GM18517 (cell line): ENCODE measurements at regions not wholly inside any gene's neighbourhood (a gene's known extent, or its start where the extent isn't known, plus 50 kb on each side); places are given as distances from the start of the nearest gene placed in this dataset.

ENCODE experiments used
- ATAC-seq: cut with Tn5 transposase; IDR thresholded peaks from one replicate; pipeline ENCODE4 v1.9.1; 2021; ENCODE audit warnings: mild to moderate bottlenecking, moderate library complexity; ENCODE audit not compliant: unreplicated experiment

DNA sequence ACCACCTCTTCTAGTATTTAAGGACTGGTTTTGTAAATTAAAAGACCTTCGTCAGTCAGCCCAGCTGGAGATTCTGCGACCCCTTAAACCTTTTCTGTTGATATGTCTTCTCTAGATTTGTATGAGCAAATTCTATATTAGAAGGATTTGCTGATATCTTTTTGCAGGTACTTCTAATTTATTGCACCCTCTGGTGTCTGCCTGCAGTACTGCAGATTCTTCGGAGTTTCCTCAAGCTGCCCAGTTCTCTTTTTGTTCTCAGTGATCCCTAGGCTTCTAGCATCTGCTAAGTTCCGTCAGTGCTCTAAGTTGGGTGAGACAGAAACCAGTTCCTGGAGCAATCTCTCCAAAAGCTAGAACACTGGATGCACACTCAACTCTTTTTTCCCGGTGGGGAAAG lies 545.2 kb downstream of the C4orf33 start:
- peak; percentile 85 for ATAC-seq

GRCh38 chr4:129645461-129645860 lies 549.5 kb downstream of the C4orf33 start:
- ATAC-seq: no peak

GRCh38 chr4:129668092-129668491 lies 572.1 kb downstream of the C4orf33 start:
- no peak for ATAC-seq

- no peak for ATAC-seq
These were observed 577.0 kb downstream of the C4orf33 start for GRCh38 chr4:129672941-129673340.

GRCh38 chr4:129675036-129675435 lies 579.1 kb downstream of the C4orf33 start:
- ATAC-seq: no peak

DNA sequence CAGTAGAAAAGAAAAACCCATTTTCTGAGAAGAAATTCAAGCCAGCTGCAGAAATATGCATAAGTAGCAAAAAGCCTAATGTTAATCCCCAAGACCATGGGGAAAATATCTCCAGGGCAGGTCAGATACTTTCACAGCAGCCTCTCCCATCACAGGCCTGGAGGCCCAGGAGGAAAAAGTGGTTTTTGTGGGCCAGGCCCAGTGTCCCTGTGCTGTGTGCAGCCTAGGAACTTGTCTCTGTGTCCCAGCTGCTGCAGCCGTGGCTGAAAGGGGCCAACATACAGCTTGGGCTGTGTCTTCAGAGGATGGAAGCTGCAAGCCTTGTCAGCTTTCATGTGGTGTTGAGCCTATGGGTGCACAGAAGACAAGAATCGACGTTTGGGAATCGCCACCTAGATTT lies 581.0 kb downstream of the C4orf33 start:
- ATAC-seq: no peak

DNA sequence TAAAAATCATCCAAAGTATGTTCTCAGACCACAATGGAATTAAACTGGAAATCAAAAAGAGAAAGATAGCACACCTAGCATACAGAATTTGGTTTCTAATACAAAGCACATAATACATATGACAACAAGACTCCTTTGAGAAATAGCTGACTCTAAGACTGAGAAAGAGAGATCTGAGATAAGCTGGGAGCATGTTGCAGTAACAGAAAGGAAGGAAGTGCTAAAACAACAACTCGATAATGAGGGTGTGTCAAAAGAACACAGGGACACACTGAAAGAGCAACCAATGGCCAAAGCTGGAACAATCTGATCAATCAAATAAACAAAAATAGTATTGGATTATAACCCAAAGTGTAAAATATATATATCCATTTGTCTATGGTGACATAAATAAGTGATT lies 586.6 kb downstream of the C4orf33 start:
- no peak for ATAC-seq

DNA sequence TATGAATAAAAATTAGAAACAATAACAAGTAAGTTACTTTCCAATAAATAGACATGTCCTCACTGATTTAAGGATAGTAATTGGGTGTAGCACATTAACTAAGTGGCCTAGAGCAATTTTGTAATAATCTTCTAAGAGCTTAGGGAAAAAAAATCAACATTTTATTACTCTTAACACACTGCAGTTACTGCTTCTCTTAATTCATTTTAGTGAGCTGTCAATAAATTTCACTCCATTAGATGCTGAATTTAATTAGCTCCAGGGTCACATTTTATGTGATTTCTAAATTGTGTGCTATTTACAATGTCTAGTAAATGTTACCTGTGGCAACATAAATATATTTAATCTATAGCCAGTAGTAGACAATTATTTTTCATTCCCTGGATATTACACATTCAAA lies 612.0 kb downstream of the C4orf33 start:
- ATAC-seq: no peak

DNA sequence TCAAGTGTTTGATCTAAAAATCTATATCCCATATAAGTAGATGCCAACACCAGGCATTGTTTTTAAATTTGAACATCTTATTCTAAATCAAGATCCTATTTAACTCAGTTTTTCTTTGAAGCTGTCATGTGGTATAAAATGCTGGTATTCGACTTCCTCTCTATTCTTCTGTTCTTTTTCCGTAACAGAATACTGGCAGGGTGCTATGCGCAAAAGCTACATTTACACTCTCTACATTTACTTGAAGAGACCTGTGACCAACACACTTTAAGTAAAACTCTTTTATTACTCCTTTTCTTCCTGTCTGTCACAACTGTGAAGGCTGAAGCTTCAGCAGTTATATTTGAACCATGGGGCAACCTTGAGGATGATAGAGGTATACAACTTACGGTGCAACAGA lies 612.8 kb downstream of the C4orf33 start:
- ATAC-seq: no peak

DNA sequence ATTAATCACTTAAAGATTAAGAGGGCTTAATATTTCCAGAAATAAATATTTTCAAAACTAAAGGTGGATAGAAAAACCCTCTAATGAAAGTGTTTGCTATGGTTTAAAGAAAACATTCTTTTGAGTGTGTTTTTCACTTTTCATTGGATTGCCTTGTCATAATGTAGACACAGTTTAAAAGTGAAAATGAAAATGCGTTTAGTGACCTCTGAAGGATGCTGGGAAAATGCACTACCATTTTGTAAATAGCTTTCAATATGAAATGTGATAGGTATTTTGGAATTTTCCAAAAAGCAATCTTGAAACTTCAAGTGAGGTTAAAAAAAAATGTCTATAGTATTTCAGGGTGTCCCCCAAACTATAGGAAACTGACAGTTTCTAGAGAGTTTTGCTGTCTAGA lies 642.2 kb downstream of the C4orf33 start:
- no peak for ATAC-seq

DNA sequence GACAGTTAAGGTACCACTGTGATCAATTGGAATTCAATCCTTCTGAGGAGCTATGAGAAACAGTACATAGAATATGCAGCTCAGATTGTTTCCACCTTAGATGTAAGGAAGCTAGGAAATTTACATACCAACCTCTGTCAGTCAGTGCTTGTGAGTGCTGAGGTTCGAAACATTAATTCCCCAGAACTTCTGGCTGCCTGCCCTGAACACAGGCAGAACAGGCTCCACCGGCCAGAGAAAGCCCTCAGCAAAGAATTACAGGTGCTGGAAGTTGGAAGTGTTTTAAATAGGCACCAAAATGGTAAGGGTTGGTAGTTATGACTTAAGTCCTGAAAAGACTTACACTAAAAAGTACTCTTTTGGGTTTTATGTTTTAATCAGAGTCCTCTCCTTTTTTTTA lies 651.8 kb downstream of the C4orf33 start:
- no peak for ATAC-seq

- no peak for ATAC-seq
These were observed 653.0 kb downstream of the C4orf33 start for GRCh38 chr4:129748991-129749390.

DNA sequence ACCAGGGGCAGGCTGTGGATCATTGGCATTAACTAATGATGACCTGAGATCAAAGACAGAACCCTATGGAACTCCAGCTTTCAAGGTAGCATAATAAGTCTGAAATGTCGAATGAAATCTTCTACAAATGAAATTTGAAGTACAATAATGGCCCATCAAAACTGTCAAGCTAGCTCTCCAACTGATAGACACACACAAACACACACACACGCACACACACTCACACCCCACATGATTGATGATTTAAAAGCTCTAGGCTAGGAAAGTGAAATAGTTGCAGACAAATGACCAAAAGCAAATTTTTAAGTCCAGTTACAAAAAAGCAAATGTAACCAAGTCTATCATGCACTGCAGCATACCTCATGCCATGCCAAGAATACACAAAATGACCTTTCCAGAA lies 655.7 kb downstream of the C4orf33 start:
- ATAC-seq: no peak

GRCh38 chr4:129783596-129783995 lies 687.6 kb downstream of the C4orf33 start:
- no peak for ATAC-seq

DNA sequence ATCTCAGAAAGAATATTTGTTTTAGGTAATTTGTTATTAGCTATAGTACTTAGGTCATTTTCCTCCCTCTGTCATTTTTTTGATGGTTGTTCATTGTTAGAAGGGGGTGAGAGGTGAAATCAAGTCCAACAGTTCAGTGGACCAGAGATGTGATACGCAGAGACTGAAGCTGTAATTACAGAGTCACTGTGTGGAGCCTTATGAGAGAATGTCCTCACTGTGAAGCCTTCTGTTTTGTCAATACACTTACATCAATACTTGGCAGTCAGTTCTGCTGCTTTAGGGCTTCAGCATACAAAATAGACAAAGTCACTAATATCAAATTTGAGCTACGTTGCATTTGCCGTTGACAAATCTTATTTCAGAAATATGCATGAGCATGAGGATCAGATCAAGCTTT lies 692.5 kb downstream of the C4orf33 start:
- no peak for ATAC-seq

DNA sequence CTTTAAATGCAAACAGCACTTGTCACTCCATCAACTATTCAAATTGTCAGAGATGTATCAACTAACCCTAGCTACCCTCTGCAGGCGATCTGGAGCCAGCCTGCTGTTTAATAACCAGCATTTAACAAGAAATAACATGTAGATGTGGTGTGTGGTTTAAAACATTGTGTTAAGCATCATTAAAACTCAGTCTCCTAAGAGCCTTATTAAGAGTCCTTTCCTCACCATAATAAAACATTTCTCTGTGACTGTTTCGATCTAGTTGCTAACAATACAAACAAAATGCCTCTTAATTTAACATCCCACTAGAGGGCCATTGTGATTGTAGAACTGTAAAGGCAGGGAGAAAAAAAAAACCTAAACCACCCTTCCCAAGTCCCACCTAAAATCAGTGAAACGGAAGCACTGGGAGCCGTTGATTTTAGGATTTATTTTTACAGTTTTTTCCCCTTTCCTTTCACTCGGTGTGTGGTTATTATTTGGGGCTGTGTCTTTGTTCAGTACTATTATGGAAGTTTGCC lies 708.6 kb downstream of the C4orf33 start:
- ATAC-seq: no peak

DNA sequence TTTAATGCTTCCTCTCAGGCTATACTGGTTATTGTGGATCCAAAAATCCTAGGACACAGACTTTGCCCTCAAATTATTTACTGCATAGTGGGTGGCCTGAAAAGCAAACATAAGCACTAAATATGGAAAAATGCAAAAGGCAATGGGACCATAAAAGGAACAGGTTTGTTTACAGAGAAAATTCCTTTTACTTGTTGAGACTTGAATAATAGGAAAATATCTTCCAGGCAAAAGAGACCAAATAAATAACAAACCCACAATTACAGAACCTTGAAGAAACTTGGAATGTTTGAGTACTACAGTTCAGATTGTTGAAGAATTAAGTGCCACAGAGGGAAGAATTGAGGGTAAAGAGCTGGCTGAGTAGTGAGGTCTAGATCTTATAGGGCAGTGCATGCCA lies 711.0 kb downstream of the C4orf33 start:
- no peak for ATAC-seq

GRCh38 chr4:129808242-129808641 lies 712.3 kb downstream of the C4orf33 start:
- no peak for ATAC-seq

- ATAC-seq: no peak
These were observed 725.1 kb downstream of the C4orf33 start for GRCh38 chr4:129821073-129821472.

- no peak for ATAC-seq
These were observed 726.0 kb downstream of the C4orf33 start for GRCh38 chr4:129821963-129822362.

DNA sequence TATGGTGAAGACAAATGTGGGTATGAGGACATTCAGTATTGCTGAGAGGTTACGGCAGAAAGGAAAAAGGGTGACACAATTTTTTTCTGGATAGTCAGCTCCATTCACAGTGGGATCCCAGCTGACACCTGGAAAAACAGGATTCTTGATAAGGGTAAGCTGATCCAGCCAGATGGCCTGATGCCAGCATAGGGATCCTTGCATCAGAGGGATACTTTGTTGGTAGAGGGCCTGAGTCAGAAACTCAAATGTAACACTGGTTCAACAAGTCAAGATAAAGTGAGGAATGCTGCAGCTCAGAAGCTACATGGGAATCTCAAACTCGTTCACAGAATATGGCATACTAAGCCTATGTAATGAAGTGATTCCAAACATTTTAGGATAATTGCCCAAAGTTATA lies 726.7 kb downstream of the C4orf33 start:
- ATAC-seq: no peak

- no peak for ATAC-seq
These were observed 727.2 kb downstream of the C4orf33 start for GRCh38 chr4:129823105-129823504.

DNA sequence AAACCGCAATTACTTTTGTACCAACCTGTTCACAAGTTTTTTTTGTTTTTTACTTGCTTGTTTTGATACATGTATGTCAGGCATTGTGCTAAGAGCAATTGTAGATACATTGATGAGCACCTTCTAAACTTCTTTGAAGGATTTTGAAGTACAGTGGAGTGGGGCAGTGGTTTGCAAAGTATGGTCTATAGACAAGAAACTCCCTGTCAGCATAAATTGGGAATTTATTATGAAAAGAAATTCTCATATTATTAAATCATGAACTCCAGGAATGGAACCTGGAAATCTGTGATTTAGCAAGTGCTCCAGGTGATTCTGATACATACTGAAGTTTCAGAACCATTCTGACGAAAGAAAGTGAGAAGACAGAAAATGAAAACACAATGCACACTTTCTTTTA lies 733.4 kb downstream of the C4orf33 start:
- no peak for ATAC-seq

GRCh38 chr4:129839687-129840086 lies 743.7 kb downstream of the C4orf33 start:
- no peak for ATAC-seq
